ENCODE measurements at regions not wholly inside any gene's neighbourhood (a gene's known extent, or its start where the extent isn't known, plus 50 kb on each side); places are given as distances from the start of the nearest gene placed in this dataset.

GRCh38 chr3:34363881-34364280 lies 565.5 kb downstream of the PDCD6IP start:
- Histone ChIP-seq H3K36me3 (no peaks in the 10 kb centered on the region), H3K9me3 (no peaks in the 10 kb centered on the region), H3K4me1 (no peaks in the 10 kb centered on the region), H3K27me3 (no peaks in the 10 kb centered on the region), H3K4me3 (ENCODE audit: low read depth, low read length) (no peak overlapping the region)
- no peak for TF ChIP-seq CTCF (IDR thresholded peaks at IDR 0.05; ENCODE audit: low read depth, low read length)
- no peak for DNase-seq

- no peaks in the 10 kb centered on the region for H3K36me3 ChIP-seq
- DNase-seq: no peak
- no peak overlapping the region for H3K4me3 ChIP-seq (ENCODE audit: low read depth, low read length)
- no peaks in the 10 kb centered on the region for H3K27me3 ChIP-seq
- H3K4me1 ChIP-seq: no peaks in the 10 kb centered on the region
- H3K9me3 ChIP-seq: no peaks in the 10 kb centered on the region
- TF ChIP-seq CTCF (IDR thresholded peaks at IDR 0.05; ENCODE audit: low read depth, low read length): no peak
These were observed 565.9 kb downstream of the PDCD6IP start for GRCh38 chr3:34364335-34364734.

- no peak for DNase-seq
- H3K4me1 ChIP-seq: no peaks in the 10 kb centered on the region
- H3K36me3 ChIP-seq: no peaks in the 10 kb centered on the region
- no peak overlapping the region for H3K4me3 ChIP-seq (ENCODE audit: low read depth, low read length)
- no peak for TF ChIP-seq CTCF (IDR thresholded peaks at IDR 0.05; ENCODE audit: low read depth, low read length)
- H3K9me3 ChIP-seq: no peaks in the 10 kb centered on the region
- H3K27me3 ChIP-seq: no peaks in the 10 kb centered on the region
These were observed 566.8 kb downstream of the PDCD6IP start for GRCh38 chr3:34365231-34365630.

GRCh38 chr3:34365771-34366170 lies 567.3 kb downstream of the PDCD6IP start:
- H3K27me3 ChIP-seq: no peaks in the 10 kb centered on the region
- TF ChIP-seq CTCF (IDR thresholded peaks at IDR 0.05; ENCODE audit: low read depth, low read length): no peak
- H3K4me1 ChIP-seq: no peaks in the 10 kb centered on the region
- H3K36me3 ChIP-seq: no peaks in the 10 kb centered on the region
- no peak overlapping the region for H3K4me3 ChIP-seq (ENCODE audit: low read depth, low read length)
- no peak for DNase-seq
- H3K9me3 ChIP-seq: no peaks in the 10 kb centered on the region

- no peak for TF ChIP-seq CTCF (IDR thresholded peaks at IDR 0.05; ENCODE audit: low read depth, low read length)
- no peaks in the 10 kb centered on the region for H3K36me3 ChIP-seq
- H3K4me3 ChIP-seq (ENCODE audit: low read depth, low read length): no peak overlapping the region
- no peak for DNase-seq
- H3K27me3 ChIP-seq: no peaks in the 10 kb centered on the region
- no peaks in the 10 kb centered on the region for H3K4me1 ChIP-seq
- no peaks in the 10 kb centered on the region for H3K9me3 ChIP-seq
These were observed 569.1 kb downstream of the PDCD6IP start for GRCh38 chr3:34367521-34367920.

GRCh38 chr3:34374521-34374920 lies 576.1 kb downstream of the PDCD6IP start:
- no peak for TF ChIP-seq CTCF (IDR thresholded peaks at IDR 0.05; ENCODE audit: low read depth, low read length)
- no peak for DNase-seq
- Histone ChIP-seq H3K4me3 (ENCODE audit: low read depth, low read length) (no peak overlapping the region), H3K27me3 (no peaks in the 10 kb centered on the region), H3K36me3 (no peaks in the 10 kb centered on the region), H3K9me3 (no peaks in the 10 kb centered on the region), H3K4me1 (no peaks in the 10 kb centered on the region)

All from BE2C (cell line).